Mesodermal cell (in vitro differentiated cells): ENCODE measurements at regions not wholly inside any gene's neighbourhood (a gene's known extent, or its start where the extent isn't known, plus 50 kb on each side); places are given as distances from the start of the nearest gene placed in this dataset.

ENCODE experiments used
- H3K27ac ChIP-seq: 2 replicates; pipeline ENCODE4 v1.7.0; 2013; ENCODE audit warnings: mild to moderate bottlenecking, low read depth, low read length, moderate library complexity; ENCODE audit not compliant: severe bottlenecking
- H3K36me3 ChIP-seq: 2 replicates; pipeline ENCODE4 v1.7.1; 2013; ENCODE audit warnings: mild to moderate bottlenecking, low read length, moderate library complexity; ENCODE audit not compliant: control insufficient read depth, insufficient read depth
- H3K4me1 ChIP-seq: one replicate; pipeline ENCODE4 v1.7.1; 2013; ENCODE audit warnings: mild to moderate bottlenecking, low read length; ENCODE audit not compliant: insufficient read depth, control insufficient read depth, poor library complexity, severe bottlenecking
- H3K4me3 ChIP-seq: 2 replicates; pipeline ENCODE4 v1.7.0; 2013; ENCODE audit warnings: low read length, control low read depth, mild to moderate bottlenecking; ENCODE audit not compliant: insufficient read depth, poor library complexity, severe bottlenecking; ENCODE audit errors: extremely low read depth
- H3K9me3 ChIP-seq: 2 replicates; pipeline ENCODE4 v1.7.1; 2013; ENCODE audit warnings: mild to moderate bottlenecking, low read length, moderate library complexity; ENCODE audit not compliant: control insufficient read depth
- WGBS, 2 experiments: methylation state at CpG; one replicate each; pipeline ENCODE4 v1.1.5; 2013; ENCODE audit warnings: missing lambda C conversion rate in 2 of 2; ENCODE audit not compliant: insufficient coverage in 2 of 2; 5-methylcytosine and 5-hydroxymethylcytosine counted together

DNA sequence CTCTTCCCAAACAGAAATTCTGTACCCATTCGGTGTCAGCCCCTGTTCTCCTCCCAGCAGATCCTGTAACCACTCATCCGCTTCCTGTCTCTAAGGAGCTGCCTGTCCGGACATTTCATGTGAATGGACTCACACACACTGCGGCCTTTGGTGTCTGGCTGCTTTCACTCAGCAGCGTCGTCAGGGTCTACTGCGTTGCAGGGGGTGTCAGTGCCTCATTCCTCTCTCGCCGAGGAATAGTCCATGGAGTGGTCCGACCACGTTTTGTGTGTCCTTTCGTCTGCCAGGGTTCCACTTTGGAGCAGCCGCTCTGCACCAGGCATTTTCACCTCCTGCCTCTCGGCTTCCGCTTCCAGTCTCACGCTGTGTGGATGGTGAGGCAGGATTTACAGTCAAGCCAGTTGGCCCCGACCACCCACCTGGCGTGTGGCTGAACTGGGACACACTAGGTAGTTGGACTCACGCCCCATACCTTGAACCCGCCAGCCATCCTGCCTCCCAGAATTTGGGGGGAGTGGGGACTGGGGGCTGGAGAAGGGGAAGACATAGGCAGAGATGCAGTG, 188.2 kb upstream of the CIBAR2 start:
- H3K4me1 ChIP-seq: peaks cover 30% of the 10 kb centered on the region
- no peaks in the 10 kb centered on the region for H3K36me3 ChIP-seq
- WGBS, 2 experiments: 85 to 89% methylated on average over 17 to 20 of the region's 20 CpGs
- H3K4me3 ChIP-seq: no peak overlapping the region
- H3K27ac ChIP-seq: no peak overlapping the region
- no peaks in the 10 kb centered on the region for H3K9me3 ChIP-seq

GRCh38 chr16:85301231-85301630, 189.0 kb upstream of the CIBAR2 start:
- Histone ChIP-seq H3K9me3 (no peaks in the 10 kb centered on the region), H3K36me3 (no peaks in the 10 kb centered on the region), H3K4me3 (no peak overlapping the region), H3K4me1 (peaks cover 30% of the 10 kb centered on the region), H3K27ac (no peak overlapping the region)
- WGBS, 2 experiments: 74 to 80% methylated on average over 5 to 6 of the region's 6 CpGs

DNA sequence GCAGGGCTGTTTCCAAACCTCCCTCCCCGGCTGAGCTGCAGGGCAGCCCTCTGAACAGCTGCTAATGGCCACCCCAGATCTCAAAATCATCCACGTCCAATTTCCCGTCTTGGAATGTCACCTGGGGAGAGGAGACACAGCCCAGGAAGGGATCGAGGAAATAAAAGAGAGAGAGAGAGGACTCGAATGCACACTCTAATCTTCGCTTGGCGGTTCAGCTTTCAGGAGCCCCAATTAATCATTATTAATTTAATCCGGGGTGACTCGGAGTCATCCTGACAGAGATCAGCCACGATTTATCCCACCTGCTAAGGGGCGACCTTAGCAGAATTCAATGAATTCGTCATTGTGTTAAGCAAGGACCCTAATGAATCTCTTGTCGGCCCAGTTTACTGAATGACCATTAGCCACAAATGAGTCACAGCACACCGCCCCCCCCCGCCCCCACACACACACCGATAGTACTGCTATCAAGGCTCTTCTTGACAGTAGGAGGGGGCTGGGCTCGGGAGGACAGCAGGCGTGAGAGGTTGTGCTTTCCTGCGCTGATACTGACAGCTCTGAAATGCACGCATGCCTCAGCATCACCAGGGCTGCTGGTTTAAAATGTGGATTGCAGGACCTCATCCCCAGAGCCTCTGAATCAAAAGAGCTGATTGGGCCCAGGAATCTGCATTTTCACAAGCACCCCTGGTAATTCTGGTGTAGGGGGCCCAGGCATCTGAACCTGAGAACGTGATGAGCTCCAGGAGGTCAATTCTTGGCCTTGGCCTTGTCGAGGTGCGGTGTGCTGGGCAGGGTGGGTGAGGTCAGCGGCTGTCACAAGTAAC, 190.0 kb upstream of the CIBAR2 start:
- Histone ChIP-seq H3K27ac (peak overlapping the region; percentile 41), H3K4me3 (no peak overlapping the region), H3K36me3 (no peaks in the 10 kb centered on the region), H3K9me3 (no peaks in the 10 kb centered on the region), H3K4me1 (peaks cover 30% of the 10 kb centered on the region)
- WGBS, 2 experiments: 33 to 39% methylated on average over 17 of the region's 24 CpGs

- Histone ChIP-seq H3K4me3 (no peak overlapping the region), H3K27ac (no peak overlapping the region), H3K36me3 (no peaks in the 10 kb centered on the region), H3K9me3 (no peaks in the 10 kb centered on the region), H3K4me1 (peaks cover 36% of the 10 kb centered on the region)
- WGBS, 2 experiments: 21 to 31% methylated on average over 25 to 26 of the region's 26 CpGs
Measured at GRCh38 chr16:85302848-85303353, 190.6 kb upstream of the CIBAR2 start.

GRCh38 chr16:85303354-85303883, 191.1 kb upstream of the CIBAR2 start:
- no peak overlapping the region for H3K27ac ChIP-seq
- peaks cover 37% of the 10 kb centered on the region for H3K4me1 ChIP-seq
- H3K36me3 ChIP-seq: no peaks in the 10 kb centered on the region
- H3K4me3 ChIP-seq: no peak overlapping the region
- no peaks in the 10 kb centered on the region for H3K9me3 ChIP-seq
- WGBS, 2 experiments: 48 to 54% methylated on average over 31 to 35 of the region's 36 CpGs

DNA sequence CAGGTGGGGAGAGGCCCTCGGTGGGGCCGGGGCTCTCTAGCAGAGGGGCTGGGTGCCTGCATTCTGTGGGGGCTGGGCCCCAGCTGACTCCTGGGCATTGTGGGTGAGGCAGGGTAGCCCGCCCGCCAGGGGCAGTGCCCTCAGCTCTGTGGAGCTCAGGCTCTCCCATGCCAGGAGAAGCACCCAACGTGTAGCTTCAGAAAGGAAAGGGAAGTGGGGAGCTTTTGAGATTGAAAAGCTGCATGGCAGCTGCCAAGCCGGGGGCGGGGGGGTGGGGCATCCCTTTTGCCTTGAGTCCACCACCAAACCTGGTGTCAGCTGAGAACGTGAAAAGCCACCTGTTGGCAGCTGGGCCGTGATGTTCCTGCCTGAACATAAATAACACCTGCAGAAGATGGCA, 192.1 kb upstream of the CIBAR2 start:
- Histone ChIP-seq H3K4me1 (peaks cover 41% of the 10 kb centered on the region), H3K27ac (no peak overlapping the region), H3K9me3 (no peaks in the 10 kb centered on the region), H3K4me3 (no peak overlapping the region), H3K36me3 (no peaks in the 10 kb centered on the region)
- WGBS, 2 experiments: 94 to 97% methylated on average over 6 to 7 of the region's 9 CpGs

DNA sequence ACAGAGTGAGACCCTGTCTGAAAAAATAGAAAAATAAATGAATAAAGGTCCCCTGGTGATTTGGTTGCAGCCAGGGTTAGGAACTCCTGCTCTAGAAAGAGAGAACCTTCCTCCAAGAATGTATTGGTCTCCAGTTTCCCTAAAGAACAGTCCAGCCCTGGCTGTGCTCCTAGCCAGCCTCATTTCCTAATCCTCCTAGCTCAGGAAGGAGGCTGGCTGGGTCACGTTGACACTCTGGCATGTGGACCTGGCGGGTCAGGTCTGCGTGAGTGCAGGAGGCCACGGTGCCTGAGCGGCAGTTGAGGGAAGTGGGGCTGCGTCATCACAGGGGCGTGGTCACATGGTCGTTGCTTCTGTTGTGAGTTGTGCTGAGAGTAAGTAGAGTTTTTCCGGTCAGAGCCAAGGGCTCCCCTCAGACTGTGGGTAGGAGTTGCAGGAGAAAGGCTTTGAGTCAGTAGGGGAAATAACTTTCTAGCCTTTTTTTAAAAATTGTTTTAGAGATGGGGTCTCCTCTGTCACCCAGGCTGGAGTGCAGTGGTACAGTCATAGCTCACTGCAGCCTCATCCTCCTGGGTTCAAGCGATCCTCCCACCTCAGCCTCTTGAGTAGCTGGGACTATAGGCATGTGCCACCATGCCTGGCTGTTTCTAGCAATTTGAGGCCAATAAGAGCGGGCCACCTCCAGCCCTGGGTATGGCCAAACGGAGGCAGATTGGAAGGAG, 194.0 kb upstream of the CIBAR2 start:
- Histone ChIP-seq H3K36me3 (no peaks in the 10 kb centered on the region), H3K27ac (no peak overlapping the region), H3K4me1 (peaks cover 46% of the 10 kb centered on the region), H3K4me3 (no peak overlapping the region), H3K9me3 (no peaks in the 10 kb centered on the region)
- WGBS, 2 experiments: 72 to 80% methylated on average over 6 to 12 of the region's 12 CpGs

DNA sequence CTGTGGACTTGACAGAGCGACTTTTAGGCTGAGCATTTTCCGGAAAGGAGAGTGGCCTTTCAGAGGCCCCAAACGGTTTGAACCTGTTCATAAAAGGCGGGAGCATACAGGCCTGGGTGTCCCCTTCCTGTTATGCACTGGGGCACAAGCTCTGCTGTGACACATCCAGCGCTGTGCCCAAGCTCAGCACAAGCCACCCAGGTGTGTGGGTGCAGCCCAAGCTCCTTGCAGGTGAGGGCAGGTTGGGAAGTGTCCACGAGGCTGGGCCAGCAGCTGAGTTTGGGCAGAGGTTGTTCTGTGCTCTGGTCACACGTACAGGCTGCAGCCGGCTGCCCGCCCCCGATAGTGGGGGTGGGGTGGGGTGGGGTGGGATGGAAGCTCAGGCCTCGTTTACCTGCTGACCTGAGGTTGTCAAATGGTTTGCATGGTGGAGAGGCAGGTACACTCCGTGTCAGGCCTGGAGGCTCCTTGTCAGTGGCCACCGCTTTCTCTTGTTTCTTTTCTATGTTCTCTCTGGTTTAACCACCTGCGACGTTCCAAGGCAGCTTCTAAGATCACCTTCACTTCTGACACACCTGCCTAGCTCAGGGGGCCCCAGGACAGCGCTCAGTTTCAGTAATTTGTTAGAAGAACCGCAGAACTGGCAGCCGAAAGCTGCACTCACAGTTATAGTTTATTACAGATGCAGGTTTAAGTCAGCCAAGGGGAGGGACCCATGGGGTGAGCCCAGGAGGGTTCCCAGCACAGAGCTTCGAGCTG, 194.7 kb upstream of the CIBAR2 start:
- Histone ChIP-seq H3K9me3 (no peaks in the 10 kb centered on the region), H3K27ac (no peak overlapping the region), H3K4me1 (peaks cover 46% of the 10 kb centered on the region), H3K36me3 (no peaks in the 10 kb centered on the region), H3K4me3 (no peak overlapping the region)
- WGBS, 2 experiments: 85 to 86% methylated on average over 14 to 16 of the region's 19 CpGs

DNA sequence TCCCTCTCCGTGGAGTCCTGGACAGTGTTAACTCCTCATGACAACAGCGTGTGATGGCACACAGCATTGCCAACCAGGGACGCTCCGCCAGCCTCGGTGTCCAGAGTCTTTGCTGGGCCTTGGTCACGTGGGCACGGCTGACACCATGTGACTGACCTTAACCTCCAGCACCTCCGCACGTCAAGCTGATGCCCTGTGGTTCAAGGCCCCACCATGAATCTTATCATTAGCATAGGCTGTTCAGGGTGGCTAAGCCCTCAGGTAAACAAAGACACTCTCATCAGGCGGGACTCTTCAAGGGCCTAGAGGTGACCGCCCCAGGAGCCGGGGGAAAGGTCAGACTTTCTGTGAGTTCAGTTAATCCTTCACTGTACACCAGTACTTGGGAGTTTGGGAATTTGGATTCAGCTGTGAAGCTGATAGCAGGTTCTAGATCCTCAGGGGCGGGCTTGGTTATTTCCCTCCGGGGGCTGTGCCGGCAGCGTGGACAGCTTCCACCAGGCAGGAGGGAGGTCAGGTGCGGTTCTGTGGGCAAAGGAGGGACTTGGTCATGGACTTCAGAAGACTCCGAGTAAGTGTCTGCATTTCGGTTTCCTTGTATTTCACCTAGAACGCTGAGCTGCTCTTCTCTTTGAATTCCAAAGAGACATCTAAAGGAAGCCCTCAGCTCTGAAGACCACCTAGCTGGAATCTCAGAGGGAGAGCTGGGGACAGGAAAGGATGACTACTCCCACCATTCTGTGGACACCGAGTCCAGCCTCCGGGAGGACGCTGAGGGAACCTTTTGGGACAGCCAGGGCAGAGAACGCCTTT, 195.5 kb upstream of the CIBAR2 start:
- peaks cover 45% of the 10 kb centered on the region for H3K4me1 ChIP-seq
- no peaks in the 10 kb centered on the region for H3K36me3 ChIP-seq
- WGBS, 2 experiments: 86 to 93% methylated on average over 14 to 20 of the region's 24 CpGs
- H3K9me3 ChIP-seq: no peaks in the 10 kb centered on the region
- no peak overlapping the region for H3K4me3 ChIP-seq
- H3K27ac ChIP-seq: no peak overlapping the region
